Mesenchymal stem cell (in vitro differentiated cells and primary cell): ENCODE measurements at regions not wholly inside any gene's neighbourhood (a gene's known extent, or its start where the extent isn't known, plus 50 kb on each side); places are given as distances from the start of the nearest gene placed in this dataset.

Experiments
- DNase-seq: peaks from one replicate; pipeline ENCODE4 v3.0.0-alpha.2; 2013
- H2AFZ ChIP-seq: one replicate; pipeline ENCODE4 v1.6.1; 2013; ENCODE audit warnings: low read depth, mild to moderate bottlenecking, control low read depth, inconsistent platforms, low read length, moderate library complexity
- H2AK5ac ChIP-seq: 2 replicates; pipeline ENCODE4 v1.6.1; 2013; ENCODE audit warnings: low read length, moderate library complexity, mild to moderate bottlenecking, inconsistent platforms; ENCODE audit not compliant: severe bottlenecking
- H2BK120ac ChIP-seq: one replicate; pipeline ENCODE4 v1.6.1; 2013; ENCODE audit warnings: low read depth, mild to moderate bottlenecking, inconsistent platforms, low read length, moderate library complexity
- H2BK12ac ChIP-seq, 2 experiments: one replicate each; pipeline ENCODE4 v1.6.1; 2013; ENCODE audit warnings: inconsistent platforms in 2 of 2, low read length in 2 of 2, mild to moderate bottlenecking in 2 of 2, moderate library complexity in 2 of 2, control low read depth in 1 of 2
- H2BK15ac ChIP-seq: one replicate; pipeline ENCODE4 v1.6.1; 2013; ENCODE audit warnings: mild to moderate bottlenecking, low read depth, inconsistent platforms; ENCODE audit not compliant: poor library complexity, severe bottlenecking
- H2BK5ac ChIP-seq: 2 replicates; pipeline ENCODE4 v1.6.1; 2013; ENCODE audit warnings: low read depth, mild to moderate bottlenecking, low read length, control low read depth, inconsistent platforms; ENCODE audit not compliant: poor library complexity, severe bottlenecking
- H3K14ac ChIP-seq, 2 experiments: one replicate each; pipeline ENCODE4 v1.6.1; 2013; ENCODE audit warnings: inconsistent platforms in 2 of 2, low read length in 2 of 2, control low read depth in 1 of 2, mild to moderate bottlenecking in 1 of 2, moderate library complexity in 1 of 2
- H3K18ac ChIP-seq, 2 experiments: one replicate each; pipeline ENCODE4 v1.6.1; 2013; ENCODE audit warnings: inconsistent platforms in 2 of 2, low read length in 2 of 2, control low read depth in 1 of 2, low read depth in 1 of 2, mild to moderate bottlenecking in 1 of 2
- H3K23ac ChIP-seq, 2 experiments: one replicate each; pipeline ENCODE4 v1.6.1; 2013; ENCODE audit warnings: inconsistent platforms in 2 of 2, low read length in 2 of 2, mild to moderate bottlenecking in 2 of 2, moderate library complexity in 2 of 2, control low read depth in 1 of 2
- H3K27ac ChIP-seq: 2 replicates; pipeline ENCODE4 v1.5.1; 2013; ENCODE audit warnings: mild to moderate bottlenecking, moderate library complexity, low read length, control low read depth, inconsistent platforms; ENCODE audit not compliant: poor library complexity, severe bottlenecking
- H3K27me3 ChIP-seq, 2 experiments: 2 replicates each; pipeline versions ENCODE4 v1.6.1 to v1.7.0; 2013; ENCODE audit warnings: low read length in 2 of 2, mild to moderate bottlenecking in 2 of 2, moderate library complexity in 2 of 2, control low read depth in 1 of 2, inconsistent platforms in 1 of 2; ENCODE audit not compliant: control insufficient read depth in 1 of 2, insufficient read depth in 1 of 2
- H3K36me3 ChIP-seq, 2 experiments: 2 replicates each; pipeline versions ENCODE4 v1.6.1 to v1.7.0; 2013; ENCODE audit warnings: low read length in 2 of 2, control low read depth in 1 of 2, inconsistent platforms in 1 of 2, low read depth in 1 of 2, mild to moderate bottlenecking in 1 of 2; ENCODE audit not compliant: insufficient read depth in 2 of 2, control insufficient read depth in 1 of 2
- H3K4ac ChIP-seq, 2 experiments: one replicate each; pipeline ENCODE4 v1.6.1; 2013; ENCODE audit warnings: inconsistent platforms in 2 of 2, low read length in 2 of 2, mild to moderate bottlenecking in 2 of 2, moderate library complexity in 2 of 2, control low read depth in 1 of 2, low read depth in 1 of 2
- H3K4me1 ChIP-seq: 2 replicates; pipeline ENCODE4 v1.6.1; 2013; ENCODE audit warnings: low read depth, low read length, control low read depth; ENCODE audit not compliant: control insufficient read depth, insufficient read depth
- H3K4me2 ChIP-seq: 2 replicates; pipeline ENCODE4 v1.6.1; 2013; ENCODE audit warnings: low read length, mild to moderate bottlenecking, inconsistent platforms; ENCODE audit not compliant: poor library complexity, severe bottlenecking
- H3K4me3 ChIP-seq, 2 experiments: 2 replicates each; pipeline versions ENCODE4 v1.5.1 to v1.7.0; 2013; ENCODE audit warnings: low read length in 2 of 2, mild to moderate bottlenecking in 2 of 2, control low read depth in 1 of 2, low read depth in 1 of 2; ENCODE audit not compliant: insufficient read depth in 1 of 2
- H3K79me1 ChIP-seq: replicated peaks from 2 replicates; pipeline ENCODE4 v1.6.1; 2013; ENCODE audit warnings: mild to moderate bottlenecking, control low read depth, low read length, inconsistent platforms; ENCODE audit not compliant: poor library complexity, severe bottlenecking
- H3K9ac ChIP-seq: 2 replicates; pipeline ENCODE4 v1.7.0; 2013; ENCODE audit warnings: mild to moderate bottlenecking, low read length, moderate library complexity
- H3K9me3 ChIP-seq: 2 replicates; pipeline ENCODE4 v1.7.0; 2013; ENCODE audit warnings: mild to moderate bottlenecking, low read length; ENCODE audit not compliant: control insufficient read depth
- H4K8ac ChIP-seq: one replicate; pipeline ENCODE4 v1.6.1; 2013; ENCODE audit warnings: inconsistent platforms, mild to moderate bottlenecking, low read length, moderate library complexity
- H4K91ac ChIP-seq: one replicate; pipeline ENCODE4 v1.6.1; 2013; ENCODE audit warnings: mild to moderate bottlenecking, low read length, inconsistent platforms
- WGBS: methylation state at CpG from one replicate; pipeline ENCODE4 v1.1.7; 2013; ENCODE audit warnings: mixed read lengths; 5-methylcytosine and 5-hydroxymethylcytosine counted together

DNA sequence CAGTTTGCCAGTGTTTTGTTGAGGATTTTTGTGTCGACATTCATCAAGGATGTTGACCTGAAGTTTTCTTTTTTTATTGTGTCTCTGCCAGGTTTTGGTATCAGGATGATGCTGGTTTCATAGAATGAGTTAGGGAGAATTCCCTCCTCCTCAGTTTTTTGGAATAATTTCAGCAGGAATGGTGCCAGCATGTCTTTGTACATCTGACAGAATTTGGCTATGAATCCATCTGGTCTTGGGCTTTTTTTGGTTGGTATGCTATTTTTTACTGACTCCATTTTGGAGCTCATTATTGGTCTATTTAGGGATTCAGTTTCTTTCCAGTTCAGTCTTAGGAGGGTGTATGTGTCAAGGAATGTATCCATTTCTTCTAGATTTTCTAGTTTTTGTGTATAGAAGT is 320.0 kb upstream of the PPP2R3A start:
- Histone ChIP-seq H4K8ac (no peak overlapping the region), H3K27ac (no peak overlapping the region), H3K4me1 (no peaks in the 10 kb centered on the region), H2BK120ac (no peak overlapping the region), H3K4ac (no peak overlapping the region), H3K14ac (no peak overlapping the region), H2BK12ac (no peak overlapping the region), H2AFZ (no peak overlapping the region), H4K91ac (no peak overlapping the region), H3K79me1 (no peaks in the 10 kb centered on the region), H3K4me2 (no peak overlapping the region), H3K27me3 (no peaks in the 10 kb centered on the region), H3K9me3 (peaks cover 11% of the 10 kb centered on the region), H2BK15ac (no peak overlapping the region), H3K18ac (no peak overlapping the region), H3K23ac (no peak overlapping the region), H3K9ac (no peak overlapping the region), H2AK5ac (no peak overlapping the region), H3K36me3 (no peaks in the 10 kb centered on the region), H3K4me3 (no peak overlapping the region), H2BK5ac (no peak overlapping the region)
- 75% methylated on average over 1 of the region's 1 CpG for whole genome bisulfite sequencing
- no peak for DNase-seq

DNA sequence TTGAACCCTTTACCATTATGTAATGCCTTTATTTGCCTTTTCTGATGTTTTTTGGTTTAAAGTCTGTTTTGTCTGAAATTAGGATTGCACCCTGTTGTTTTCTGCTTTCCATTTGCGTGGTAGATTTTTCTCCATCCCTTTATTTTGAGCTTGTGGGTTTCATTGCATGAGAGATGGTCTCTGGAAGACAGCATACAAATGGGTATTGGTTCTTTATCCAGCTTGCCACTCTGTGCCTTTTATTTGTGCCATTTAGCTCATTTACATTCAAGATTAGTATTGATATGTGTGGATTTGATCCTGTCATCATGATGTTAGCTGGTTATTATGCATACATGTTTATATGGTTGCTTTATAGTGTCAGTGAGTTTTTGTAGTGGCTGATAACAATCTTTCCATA is 318.7 kb upstream of the PPP2R3A start:
- H3K27ac ChIP-seq = no peak overlapping the region
- H3K27me3 ChIP-seq = no peaks in the 10 kb centered on the region
- no peak overlapping the region for H2BK120ac ChIP-seq
- peaks cover 11% of the 10 kb centered on the region for H3K9me3 ChIP-seq
- 59% methylated on average over 1 of the region's 1 CpG for WGBS
- H2BK15ac ChIP-seq = no peak overlapping the region
- DNase-seq = no peak
- no peak overlapping the region for H3K9ac ChIP-seq
- H3K4me3 ChIP-seq = no peak overlapping the region
- no peak overlapping the region for H4K91ac ChIP-seq
- H3K79me1 ChIP-seq = no peaks in the 10 kb centered on the region
- no peak overlapping the region for H3K14ac ChIP-seq
- no peak overlapping the region for H2BK5ac ChIP-seq
- H4K8ac ChIP-seq = no peak overlapping the region
- no peak overlapping the region for H3K23ac ChIP-seq
- H3K4ac ChIP-seq = no peak overlapping the region
- no peak overlapping the region for H2AK5ac ChIP-seq
- H3K4me2 ChIP-seq = no peak overlapping the region
- H3K36me3 ChIP-seq = no peaks in the 10 kb centered on the region
- H3K18ac ChIP-seq = no peak overlapping the region
- H2BK12ac ChIP-seq = no peak overlapping the region
- H2AFZ ChIP-seq = no peak overlapping the region
- H3K4me1 ChIP-seq = no peaks in the 10 kb centered on the region

DNA sequence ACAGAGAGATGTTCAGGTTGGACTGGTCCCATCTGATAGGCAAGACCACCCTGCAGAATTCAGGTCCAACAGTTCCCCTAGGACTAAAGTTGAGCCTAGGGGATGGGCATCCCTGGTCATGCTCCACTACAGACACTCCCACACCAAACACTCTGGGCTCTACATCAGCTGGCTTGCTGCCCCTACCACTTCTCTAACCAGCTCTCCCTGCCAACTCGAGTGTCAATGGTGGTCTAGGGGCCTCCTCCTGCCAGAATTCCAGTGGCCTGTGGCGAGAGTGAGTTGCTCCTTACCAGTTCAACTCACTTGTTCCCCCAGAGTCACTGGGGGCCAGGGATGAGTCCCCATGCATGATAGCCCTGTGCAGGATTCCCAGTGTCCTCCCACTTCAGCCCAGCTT is 316.2 kb upstream of the PPP2R3A start:
- Histone ChIP-seq H2AK5ac (no peak overlapping the region), H3K4me2 (no peak overlapping the region), H4K8ac (no peak overlapping the region), H3K79me1 (no peaks in the 10 kb centered on the region), H4K91ac (no peak overlapping the region), H3K4ac (no peak overlapping the region), H2AFZ (no peak overlapping the region), H3K27me3 (no peaks in the 10 kb centered on the region), H2BK12ac (no peak overlapping the region), H3K4me3 (no peak overlapping the region), H2BK5ac (no peak overlapping the region), H3K27ac (no peak overlapping the region), H3K4me1 (no peaks in the 10 kb centered on the region), H3K23ac (no peak overlapping the region), H3K9ac (no peak overlapping the region), H3K18ac (no peak overlapping the region), H2BK120ac (no peak overlapping the region), H3K36me3 (no peaks in the 10 kb centered on the region), H2BK15ac (no peak overlapping the region), H3K14ac (no peak overlapping the region), H3K9me3 (peaks cover 11% of the 10 kb centered on the region)
- DNase-seq = no peak
- WGBS = 52% methylated on average over 2 of the region's 2 CpGs

DNA sequence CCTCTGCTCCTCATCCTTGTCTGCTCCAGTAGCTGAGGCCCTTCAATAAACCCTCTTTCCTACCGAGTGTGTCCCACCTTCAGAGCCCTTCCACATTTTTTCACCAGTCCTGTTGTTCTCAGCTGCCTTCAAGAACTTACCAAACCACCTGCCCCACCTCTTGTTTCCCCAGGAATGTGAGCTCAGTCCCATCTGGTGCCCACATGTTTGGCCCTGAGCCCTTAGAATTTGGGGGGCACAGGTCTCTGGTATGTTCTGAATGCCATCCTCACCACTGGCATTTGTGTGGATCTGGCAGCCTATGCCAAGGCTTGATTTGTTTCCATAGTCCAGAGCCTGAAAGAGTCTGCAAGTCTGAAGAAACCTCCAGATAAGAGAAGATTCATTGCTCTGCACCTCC is 315.2 kb upstream of the PPP2R3A start:
- no peaks in the 10 kb centered on the region for H3K79me1 ChIP-seq
- no peaks in the 10 kb centered on the region for H3K4me1 ChIP-seq
- no peak overlapping the region for H3K27ac ChIP-seq
- H3K9ac ChIP-seq = no peak overlapping the region
- H3K18ac ChIP-seq = no peak overlapping the region
- DNase-seq = no peak
- no peak overlapping the region for H2BK15ac ChIP-seq
- 68% methylated on average over 1 of the region's 1 CpG for WGBS
- no peak overlapping the region for H2BK5ac ChIP-seq
- H4K91ac ChIP-seq = no peak overlapping the region
- H3K4me3 ChIP-seq = no peak overlapping the region
- no peak overlapping the region for H4K8ac ChIP-seq
- no peak overlapping the region for H2AFZ ChIP-seq
- H3K4me2 ChIP-seq = no peak overlapping the region
- no peaks in the 10 kb centered on the region for H3K36me3 ChIP-seq
- H2AK5ac ChIP-seq = no peak overlapping the region
- peaks cover 15% of the 10 kb centered on the region for H3K9me3 ChIP-seq
- no peak overlapping the region for H3K23ac ChIP-seq
- H2BK12ac ChIP-seq = no peak overlapping the region
- no peak overlapping the region for H3K14ac ChIP-seq
- H2BK120ac ChIP-seq = no peak overlapping the region
- no peak overlapping the region for H3K4ac ChIP-seq
- no peaks in the 10 kb centered on the region for H3K27me3 ChIP-seq
